ENCODE measurements at regions not wholly inside any gene's neighbourhood (a gene's known extent, or its start where the extent isn't known, plus 50 kb on each side); places are given as distances from the start of the nearest gene placed in this dataset.

GRCh38 chr2:766255-766654, 89.0 kb upstream of the TMEM18 start:
- TF ChIP-seq, protein P1, sequence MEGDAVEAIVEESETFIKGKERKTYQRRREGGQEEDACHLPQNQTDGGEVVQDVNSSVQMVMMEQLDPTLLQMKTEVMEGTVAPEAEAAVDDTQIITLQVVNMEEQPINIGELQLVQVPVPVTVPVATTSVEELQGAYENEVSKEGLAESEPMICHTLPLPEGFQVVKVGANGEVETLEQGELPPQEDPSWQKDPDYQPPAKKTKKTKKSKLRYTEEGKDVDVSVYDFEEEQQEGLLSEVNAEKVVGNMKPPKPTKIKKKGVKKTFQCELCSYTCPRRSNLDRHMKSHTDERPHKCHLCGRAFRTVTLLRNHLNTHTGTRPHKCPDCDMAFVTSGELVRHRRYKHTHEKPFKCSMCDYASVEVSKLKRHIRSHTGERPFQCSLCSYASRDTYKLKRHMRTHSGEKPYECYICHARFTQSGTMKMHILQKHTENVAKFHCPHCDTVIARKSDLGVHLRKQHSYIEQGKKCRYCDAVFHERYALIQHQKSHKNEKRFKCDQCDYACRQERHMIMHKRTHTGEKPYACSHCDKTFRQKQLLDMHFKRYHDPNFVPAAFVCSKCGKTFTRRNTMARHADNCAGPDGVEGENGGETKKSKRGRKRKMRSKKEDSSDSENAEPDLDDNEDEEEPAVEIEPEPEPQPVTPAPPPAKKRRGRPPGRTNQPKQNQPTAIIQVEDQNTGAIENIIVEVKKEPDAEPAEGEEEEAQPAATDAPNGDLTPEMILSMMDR (IDR thresholded peaks at IDR 0.05) = no peak
- DNase-seq = no peak
- H3K27ac ChIP-seq = no peak overlapping the region

GRCh38 chr2:765369-765768, 88.2 kb upstream of the TMEM18 start:
- TF ChIP-seq, protein P1 (IDR thresholded peaks at IDR 0.05) = no peak
- intact Hi-C loops (cut with DNase I) = no loop called here
- DNase-seq (no peak), ATAC-seq (no peak)
- Histone ChIP-seq H3K36me3 (no peaks in the 10 kb centered on the region), H3K27me3 (no peaks in the 10 kb centered on the region), H3K9me3 (no peaks in the 10 kb centered on the region), H3K4me1 (no peaks in the 10 kb centered on the region), H3K27ac (no peak overlapping the region), H3K4me3 (no peak overlapping the region)

More at GRCh38 chr2:766255-766654, 89.0 kb upstream of the TMEM18 start:
- Histone ChIP-seq H3K4me3 (no peak overlapping the region), H3K36me3 (no peaks in the 10 kb centered on the region), H3K4me1 (no peaks in the 10 kb centered on the region), H3K27me3 (no peaks in the 10 kb centered on the region), H3K9me3 (no peaks in the 10 kb centered on the region)
- intact Hi-C loops (cut with DNase I) = no loop called here
- ATAC-seq = no peak

- Histone ChIP-seq H3K27me3 (no peaks in the 10 kb centered on the region), H3K36me3 (no peaks in the 10 kb centered on the region), H3K9me3 (no peaks in the 10 kb centered on the region), H3K27ac (no peak overlapping the region), H3K4me1 (no peaks in the 10 kb centered on the region), H3K4me3 (no peak overlapping the region)
- no peak for ATAC-seq
- intact Hi-C loops (cut with DNase I) = no loop called here
- no peak for DNase-seq
- TF ChIP-seq, protein P1 (IDR thresholded peaks at IDR 0.05) = no peak
These were observed 86.7 kb upstream of the TMEM18 start for GRCh38 chr2:763766-764525.

DNA sequence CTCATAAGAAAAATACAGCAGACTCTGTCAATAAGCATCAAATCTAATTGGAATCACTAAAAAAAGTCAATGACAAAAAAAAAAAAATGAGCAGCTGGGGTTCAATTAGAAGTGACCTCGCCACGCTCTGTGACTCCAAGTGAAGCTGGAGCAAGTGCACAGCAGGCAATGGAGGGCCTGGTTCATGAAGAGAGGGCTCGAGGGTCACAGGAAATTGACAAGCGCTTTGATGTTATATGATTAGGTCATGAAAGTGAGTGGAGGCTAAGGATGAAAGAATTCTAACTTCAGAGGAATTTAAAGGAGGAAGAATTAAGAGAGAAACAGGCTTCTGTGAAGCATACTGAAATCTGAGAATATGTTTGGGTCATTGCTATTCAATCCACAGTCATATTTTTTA, 85.4 kb upstream of the TMEM18 start:
- no peak overlapping the region for H3K4me3 ChIP-seq
- DNase-seq (no peak), ATAC-seq (no peak)
- H3K27ac ChIP-seq = no peak overlapping the region
- intact Hi-C loops (cut with DNase I) = no loop called here
- no peaks in the 10 kb centered on the region for H3K9me3 ChIP-seq
- no peaks in the 10 kb centered on the region for H3K36me3 ChIP-seq
- peaks cover 0 to 5% of the 10 kb centered on the region in 2 donors for H3K27me3 ChIP-seq
- no peaks in the 10 kb centered on the region for H3K4me1 ChIP-seq
- TF ChIP-seq, protein P1 (IDR thresholded peaks at IDR 0.05) = no peak

GRCh38 chr2:761384-761783, 84.2 kb upstream of the TMEM18 start:
- Histone ChIP-seq H3K36me3 (no peaks in the 10 kb centered on the region), H3K27ac (no peak overlapping the region), H3K4me1 (no peaks in the 10 kb centered on the region), H3K9me3 (peaks cover 0 to 4% of the 10 kb centered on the region in 2 donors), H3K27me3 (peaks cover 0 to 5% of the 10 kb centered on the region in 2 donors), H3K4me3 (no peak overlapping the region)
- ATAC-seq (no peak), DNase-seq (no peak)
- TF ChIP-seq, protein P1 (IDR thresholded peaks at IDR 0.05) = no peak
- intact Hi-C loops (cut with DNase I) = no loop called here

Measured in left lung (tissue), 4 donors.